PC-3 (cell line): ENCODE measurements at regions not wholly inside any gene's neighbourhood (a gene's known extent, or its start where the extent isn't known, plus 50 kb on each side); places are given as distances from the start of the nearest gene placed in this dataset.

ENCODE experiments used
- ATAC-seq: fragments of 200-7000 bp; cut with Tn5 transposase; 2 replicates; pipeline ENCODE4 v1.9.1; 2020; ENCODE audit warnings: mild to moderate bottlenecking, moderate library complexity
- BruUV-seq: library from RNA; stranded (reverse); fragments of 400-500 nt; replicated peaks from 2 replicates; lab custom pipeline; 2021; lab: Mats Ljungman, UMichigan
- CTCF ChIA-PET: fragments of 300-600 bp; sonication (Branson Sonifier 250); formaldehyde crosslinking; loops from one replicate; lab custom pipeline; 2022; ENCODE audit warnings: antibody characterized with exemption; lab: Charles Lee
- POLR2A ChIA-PET: fragments of 300-600 bp; sonication (Branson Sonifier 250); formaldehyde crosslinking; loops from one replicate; lab custom pipeline; 2022; ENCODE audit warnings: antibody characterized with exemption; ENCODE audit not compliant: unreplicated experiment; lab: Charles Lee
- DNase-seq: peaks from one replicate; pipeline ENCODE4 v3.0.0-alpha.2; 2015
- H2AFZ ChIP-seq: fragments of 300-600 bp; sonication (generic); 2 replicates; pipeline ENCODE4 v1.6.0; 2016; ENCODE audit warnings: antibody characterized with exemption, low read length
- H3F3A ChIP-seq: fragments of 300-600 bp; sonication (generic); one replicate; pipeline ENCODE4 v1.6.0; 2017; ENCODE audit warnings: antibody characterized with exemption, low read length, control low read depth, mild to moderate bottlenecking; ENCODE audit not compliant: unreplicated experiment
- H3K27ac ChIP-seq: fragments of 300-600 bp; sonication (generic); 2 replicates; pipeline ENCODE4 v1.5.1; 2016; ENCODE audit warnings: mild to moderate bottlenecking, low read length
- H3K27me3 ChIP-seq: fragments of 300-600 bp; sonication (generic); 2 replicates; pipeline ENCODE4 v1.6.1; 2016; ENCODE audit warnings: low read length, mixed read lengths
- H3K36me3 ChIP-seq: fragments of 300-600 bp; sonication (generic); 2 replicates; pipeline ENCODE4 v1.6.1; 2016; ENCODE audit warnings: low read depth, mixed run types, low read length, mixed read lengths
- H3K4me1 ChIP-seq: fragments of 300-600 bp; sonication (generic); 2 replicates; pipeline ENCODE4 v1.5.1; 2016; ENCODE audit warnings: low read length; ENCODE audit not compliant: insufficient read depth
- H3K4me2 ChIP-seq: fragments of 300-600 bp; sonication (generic); 2 replicates; pipeline ENCODE4 v1.6.0; 2016; ENCODE audit warnings: low read length
- H3K4me3 ChIP-seq: fragments of 300-600 bp; sonication (generic); 2 replicates; pipeline ENCODE4 v1.5.1; 2016; ENCODE audit warnings: mild to moderate bottlenecking, low read length, mixed read lengths
- H3K79me2 ChIP-seq: fragments of 300-600 bp; sonication (generic); 2 replicates; pipeline ENCODE4 v1.6.1; 2017; ENCODE audit warnings: low read length, mixed read lengths
- H3K9ac ChIP-seq: fragments of 300-600 bp; sonication (generic); 2 replicates; pipeline ENCODE4 v1.6.0; 2016; ENCODE audit warnings: mild to moderate bottlenecking, low read length
- H3K9me2 ChIP-seq: fragments of 300-600 bp; sonication (generic); replicated peaks from 2 replicates; pipeline ENCODE4 v1.6.1; 2016; ENCODE audit warnings: mixed run types, low read length, mixed read lengths
- H3K9me3 ChIP-seq: fragments of 300-600 bp; sonication (generic); 2 replicates; pipeline ENCODE4 v1.6.1; 2016; ENCODE audit warnings: low read length, mixed read lengths
- H4K20me1 ChIP-seq: fragments of 300-600 bp; sonication (generic); 2 replicates; pipeline ENCODE4 v1.6.1; 2016; ENCODE audit warnings: low read length, mixed read lengths
- CTCF ChIP-seq: fragments of 300-600 bp; sonication (generic); conservative IDR thresholded peaks from 2 replicates; pipeline ENCODE4 v1.5.1; 2017; ENCODE audit warnings: antibody characterized with exemption, low read depth, mild to moderate bottlenecking, low read length
- EZH2 ChIP-seq: fragments of 300-600 bp; sonication (generic); IDR thresholded peaks from one replicate; pipeline ENCODE4 v1.6.1; 2017; ENCODE audit warnings: antibody characterized with exemption, mild to moderate bottlenecking, low read length; ENCODE audit not compliant: unreplicated experiment
- EZH2phosphoT487 ChIP-seq: fragments of 300-600 bp; sonication (generic); IDR thresholded peaks from 2 replicates; pipeline ENCODE4 v1.6.1; 2018; ENCODE audit warnings: mild to moderate bottlenecking, antibody characterized with exemption, low read length, borderline replicate concordance
- intact Hi-C: fragments of 100-400 bp; cut with micrococcal nuclease; formaldehyde crosslinking; loops from 2 replicates; pipeline ENCODE4 v1.9.0; 2023

GRCh38 chr4:128548381-128548780 is 260.8 kb upstream of the PGRMC2 start:
- Histone ChIP-seq H2AFZ (no peak overlapping the region), H3K4me3 (no peak overlapping the region), H3K79me2 (no peaks in the 10 kb centered on the region), H3K4me1 (peaks cover 6% of the 10 kb centered on the region; the same call in 1 of the 2 replicates), H3K36me3 (no peaks in the 10 kb centered on the region), H4K20me1 (no peaks in the 10 kb centered on the region), H3K9ac (no peak overlapping the region), H3K9me3 (no peaks in the 10 kb centered on the region), H3K27ac (no peak overlapping the region), H3K9me2 (no peaks in the 10 kb centered on the region), H3K27me3 (no peaks in the 10 kb centered on the region), H3K4me2 (no peak overlapping the region), H3F3A (no peaks in the 10 kb centered on the region)
- DNase-seq (no peak), ATAC-seq (no peak)
- intact Hi-C loops = no loop called here
- ChIA-PET CTCF (no interaction called here), POLR2A (no interaction called here)
- no TSS peak for BruUV-seq
- TF ChIP-seq CTCF = no peak
- no peak for TF ChIP-seq EZH2
- TF ChIP-seq EZH2phosphoT487 = no peak

- Histone ChIP-seq H3K4me3 (no peak overlapping the region), H3F3A (no peaks in the 10 kb centered on the region), H3K79me2 (no peaks in the 10 kb centered on the region), H3K4me1 (peaks cover 4% of the 10 kb centered on the region; the same call in 1 of the 2 replicates), H3K36me3 (no peaks in the 10 kb centered on the region), H3K27me3 (no peaks in the 10 kb centered on the region), H3K9ac (no peak overlapping the region), H3K9me2 (no peaks in the 10 kb centered on the region), H3K9me3 (no peaks in the 10 kb centered on the region), H2AFZ (no peak overlapping the region), H3K27ac (no peak overlapping the region), H3K4me2 (no peak overlapping the region), H4K20me1 (no peaks in the 10 kb centered on the region)
- ChIA-PET CTCF (no interaction called here), POLR2A (no interaction called here)
- ATAC-seq (no peak), DNase-seq (no peak)
- TF ChIP-seq EZH2phosphoT487 (no peak), EZH2 (no peak), CTCF (no peak)
- intact Hi-C loops = no loop called here
- no TSS peak for BruUV-seq
These were observed 256.7 kb upstream of the PGRMC2 start for GRCh38 chr4:128544272-128544671.

- Histone ChIP-seq H3K4me2 (no peak overlapping the region), H4K20me1 (no peaks in the 10 kb centered on the region), H3K9me2 (no peaks in the 10 kb centered on the region), H3K27ac (no peak overlapping the region), H3K79me2 (no peaks in the 10 kb centered on the region), H3F3A (no peaks in the 10 kb centered on the region), H3K9ac (no peak overlapping the region), H3K4me1 (no peaks in the 10 kb centered on the region), H2AFZ (no peak overlapping the region), H3K27me3 (no peaks in the 10 kb centered on the region), H3K4me3 (no peak overlapping the region), H3K9me3 (no peaks in the 10 kb centered on the region), H3K36me3 (no peaks in the 10 kb centered on the region)
- no TSS peak for BruUV-seq
- ChIA-PET CTCF (no interaction called here), POLR2A (no interaction called here)
- DNase-seq (no peak), ATAC-seq (no peak)
- intact Hi-C loops = no loop called here
- TF ChIP-seq EZH2phosphoT487 (no peak), CTCF (no peak), EZH2 (no peak)
These were observed 256.1 kb upstream of the PGRMC2 start for GRCh38 chr4:128543696-128544095.
